Suprapubic skin (tissue), 4 donors: ENCODE measurements at regions not wholly inside any gene's neighbourhood (a gene's known extent, or its start where the extent isn't known, plus 50 kb on each side); places are given as distances from the start of the nearest gene placed in this dataset.

Experiments used
- DNase-seq, 2 donors: peaks; one replicate each; pipeline ENCODE4 v3.0.0-alpha.2; 2019; ENCODE audit warnings: low spot score in 2 of 2
- H3K27ac ChIP-seq: fragments of 200-600 bp; sonication (generic); one replicate; pipeline ENCODE4 v1.5.1; 2019
- H3K27me3 ChIP-seq: fragments of 200-600 bp; sonication (generic); one replicate; pipeline ENCODE4 v1.5.1; 2019
- H3K36me3 ChIP-seq: fragments of 200-600 bp; sonication (generic); one replicate; pipeline ENCODE4 v1.5.1; 2019
- H3K4me1 ChIP-seq: fragments of 200-600 bp; sonication (generic); one replicate; pipeline ENCODE4 v1.5.1; 2019
- H3K4me3 ChIP-seq: fragments of 200-600 bp; sonication (generic); one replicate; pipeline ENCODE4 v1.5.1; 2019; ENCODE audit warnings: mild to moderate bottlenecking
- H3K9me3 ChIP-seq: fragments of 200-600 bp; sonication (generic); one replicate; pipeline ENCODE4 v1.5.1; 2019
- EP300 ChIP-seq: sonication (generic); formaldehyde crosslinking; IDR thresholded peaks from one replicate; pipeline ENCODE4 v1.6.1; 2017; ENCODE audit warnings: antibody characterized with exemption
- POLR2A ChIP-seq, 2 donors: fragments of 450-650 bp; IDR thresholded peaks; one replicate each; pipeline ENCODE4 v1.6.1; 2017; ENCODE audit warnings: antibody characterized with exemption in 2 of 2, mild to moderate bottlenecking in 2 of 2, moderate library complexity in 2 of 2
- POLR2AphosphoS5 ChIP-seq, 3 donors: sonication (generic); formaldehyde crosslinking; IDR thresholded peaks; one replicate each; pipeline ENCODE4 v1.6.1; 2017; ENCODE audit warnings: antibody characterized with exemption in 3 of 3
- WGBS: methylation state at CpG from one replicate; pipeline ENCODE4 v1.1.5; 2018; 5-methylcytosine and 5-hydroxymethylcytosine counted together
- TF ChIP-seq, protein P1 (sequence below), 2 donors: fragments of 200-600 bp in 1 of 2; fragments of 450-650 bp in 1 of 2; sonication (generic) in 1 of 2; IDR thresholded peaks; one replicate each; pipeline ENCODE4 v1.5.1; 2016 to 2019; ENCODE audit warnings: antibody characterized with exemption in 2 of 2, mild to moderate bottlenecking in 1 of 2, moderate library complexity in 1 of 2

DNA sequence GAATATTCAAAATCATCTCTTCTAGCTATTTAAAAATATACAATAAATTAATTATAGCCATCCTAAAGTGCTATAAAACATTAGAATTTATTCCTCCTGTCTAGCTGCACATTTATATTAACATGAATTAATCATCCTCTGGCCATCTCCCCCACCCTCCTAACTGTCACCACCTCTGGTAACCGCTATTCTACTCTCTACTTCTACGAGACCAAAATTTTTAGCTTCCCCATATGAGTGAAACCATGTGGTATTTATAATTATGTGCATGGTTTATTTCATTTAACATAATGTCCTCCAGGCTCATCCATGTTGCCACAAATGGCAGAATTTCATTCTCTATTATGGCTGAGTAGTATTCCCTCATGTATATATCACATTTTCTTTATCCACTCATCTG, 265.2 kb downstream of the COG6 start:
- Histone ChIP-seq H3K4me3 (no peak overlapping the region), H3K27me3 (no peaks in the 10 kb centered on the region), H3K36me3 (no peaks in the 10 kb centered on the region), H3K27ac (no peak overlapping the region), H3K9me3 (peaks cover 15% of the 10 kb centered on the region), H3K4me1 (no peaks in the 10 kb centered on the region)
- DNase-seq = no peak
- 74% methylated on average over 2 of the region's 2 CpGs for WGBS
- TF ChIP-seq POLR2AphosphoS5 (IDR thresholded peaks at IDR 0.05) (no peak), POLR2A (IDR thresholded peaks at IDR 0.05) (no peak), EP300 (no peak)
- TF ChIP-seq, protein P1, sequence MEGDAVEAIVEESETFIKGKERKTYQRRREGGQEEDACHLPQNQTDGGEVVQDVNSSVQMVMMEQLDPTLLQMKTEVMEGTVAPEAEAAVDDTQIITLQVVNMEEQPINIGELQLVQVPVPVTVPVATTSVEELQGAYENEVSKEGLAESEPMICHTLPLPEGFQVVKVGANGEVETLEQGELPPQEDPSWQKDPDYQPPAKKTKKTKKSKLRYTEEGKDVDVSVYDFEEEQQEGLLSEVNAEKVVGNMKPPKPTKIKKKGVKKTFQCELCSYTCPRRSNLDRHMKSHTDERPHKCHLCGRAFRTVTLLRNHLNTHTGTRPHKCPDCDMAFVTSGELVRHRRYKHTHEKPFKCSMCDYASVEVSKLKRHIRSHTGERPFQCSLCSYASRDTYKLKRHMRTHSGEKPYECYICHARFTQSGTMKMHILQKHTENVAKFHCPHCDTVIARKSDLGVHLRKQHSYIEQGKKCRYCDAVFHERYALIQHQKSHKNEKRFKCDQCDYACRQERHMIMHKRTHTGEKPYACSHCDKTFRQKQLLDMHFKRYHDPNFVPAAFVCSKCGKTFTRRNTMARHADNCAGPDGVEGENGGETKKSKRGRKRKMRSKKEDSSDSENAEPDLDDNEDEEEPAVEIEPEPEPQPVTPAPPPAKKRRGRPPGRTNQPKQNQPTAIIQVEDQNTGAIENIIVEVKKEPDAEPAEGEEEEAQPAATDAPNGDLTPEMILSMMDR (IDR thresholded peaks at IDR 0.05) = no peak

DNA sequence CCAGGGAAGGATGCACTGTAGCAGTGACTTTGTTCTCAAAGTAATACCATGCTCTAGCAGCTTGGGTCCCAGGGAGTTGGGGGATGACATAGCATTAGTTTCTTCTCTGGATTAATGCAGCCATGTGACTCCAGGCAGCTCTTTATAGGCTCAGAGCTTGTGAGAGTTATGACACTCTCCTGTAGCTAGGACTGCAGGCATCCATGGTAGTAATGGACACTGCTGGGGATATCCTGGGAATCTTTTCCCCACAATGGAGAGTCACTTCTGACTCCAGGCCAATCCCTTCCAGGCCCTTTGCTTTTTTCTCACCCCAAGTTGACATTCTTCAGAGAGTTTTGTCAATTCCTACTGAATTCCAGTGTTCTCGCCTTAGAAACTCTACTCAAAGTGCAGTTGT, 270.9 kb downstream of the COG6 start:
- H3K27me3 ChIP-seq = no peaks in the 10 kb centered on the region
- TF ChIP-seq EP300 (no peak), POLR2A (IDR thresholded peaks at IDR 0.05) (no peak), POLR2AphosphoS5 (IDR thresholded peaks at IDR 0.05) (no peak)
- TF ChIP-seq, protein P1 (IDR thresholded peaks at IDR 0.05) = no peak
- DNase-seq = no peak
- H3K4me1 ChIP-seq = no peaks in the 10 kb centered on the region
- 94% methylated on average over 1 of the region's 1 CpG for WGBS
- peaks cover 18% of the 10 kb centered on the region for H3K9me3 ChIP-seq
- no peak overlapping the region for H3K27ac ChIP-seq
- H3K4me3 ChIP-seq = no peak overlapping the region
- H3K36me3 ChIP-seq = no peaks in the 10 kb centered on the region

DNA sequence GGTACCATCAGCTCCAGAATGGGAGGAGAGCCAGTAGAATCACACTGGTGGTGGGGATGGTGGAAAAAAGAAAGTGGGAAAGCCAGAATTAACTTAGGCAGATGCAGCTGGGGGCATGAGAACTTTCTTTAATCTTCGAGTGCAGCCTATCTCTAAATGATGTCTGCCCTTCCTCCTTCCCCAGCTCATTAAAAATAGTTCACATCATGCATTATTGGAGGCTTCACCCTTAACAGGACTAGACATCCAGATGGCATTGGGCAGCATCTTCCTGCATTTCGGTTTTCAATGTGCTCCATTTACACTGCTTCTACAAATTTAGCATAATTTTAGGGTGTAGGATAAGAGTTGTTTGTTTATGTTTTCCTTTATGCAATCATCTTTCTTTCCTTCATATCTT, 272.8 kb downstream of the COG6 start:
- Histone ChIP-seq H3K4me1 (no peaks in the 10 kb centered on the region), H3K9me3 (peaks cover 10% of the 10 kb centered on the region), H3K36me3 (no peaks in the 10 kb centered on the region), H3K27ac (no peak overlapping the region), H3K4me3 (no peak overlapping the region), H3K27me3 (no peaks in the 10 kb centered on the region)
- WGBS = 76% methylated on average over 2 of the region's 2 CpGs
- no peak for DNase-seq
- TF ChIP-seq POLR2AphosphoS5 (IDR thresholded peaks at IDR 0.05) = no peak
- no peak for TF ChIP-seq POLR2A (IDR thresholded peaks at IDR 0.05)
- TF ChIP-seq EP300 = no peak
- TF ChIP-seq, protein P1 (IDR thresholded peaks at IDR 0.05) = no peak

DNA sequence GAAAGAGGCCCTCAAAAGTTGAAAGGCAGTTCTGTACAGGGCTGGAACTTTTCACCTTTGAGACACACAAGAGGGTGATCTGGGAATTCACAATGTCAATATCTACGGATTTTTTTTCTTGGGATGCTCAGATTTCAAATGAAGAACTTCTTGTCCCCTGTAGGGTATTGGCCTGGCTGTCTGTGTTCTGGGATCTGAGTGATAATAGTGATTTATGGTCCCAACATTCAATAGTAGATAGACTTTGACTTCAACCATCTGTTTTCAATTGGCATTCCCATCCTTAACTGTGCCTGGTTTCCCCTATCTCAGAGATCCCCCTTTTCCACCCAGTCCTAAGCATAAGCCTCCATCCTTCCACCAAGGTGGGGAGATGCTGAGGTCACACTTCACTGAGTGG, 274.1 kb downstream of the COG6 start:
- 67% methylated on average over 1 of the region's 1 CpG for WGBS
- Histone ChIP-seq H3K4me3 (no peak overlapping the region), H3K9me3 (peaks cover 10% of the 10 kb centered on the region), H3K27ac (no peak overlapping the region), H3K36me3 (no peaks in the 10 kb centered on the region), H3K27me3 (no peaks in the 10 kb centered on the region), H3K4me1 (no peaks in the 10 kb centered on the region)
- no peak for TF ChIP-seq POLR2AphosphoS5 (IDR thresholded peaks at IDR 0.05)
- TF ChIP-seq POLR2A (IDR thresholded peaks at IDR 0.05) = no peak
- TF ChIP-seq EP300 = no peak
- TF ChIP-seq, protein P1 (IDR thresholded peaks at IDR 0.05) = no peak
- DNase-seq = no peak

DNA sequence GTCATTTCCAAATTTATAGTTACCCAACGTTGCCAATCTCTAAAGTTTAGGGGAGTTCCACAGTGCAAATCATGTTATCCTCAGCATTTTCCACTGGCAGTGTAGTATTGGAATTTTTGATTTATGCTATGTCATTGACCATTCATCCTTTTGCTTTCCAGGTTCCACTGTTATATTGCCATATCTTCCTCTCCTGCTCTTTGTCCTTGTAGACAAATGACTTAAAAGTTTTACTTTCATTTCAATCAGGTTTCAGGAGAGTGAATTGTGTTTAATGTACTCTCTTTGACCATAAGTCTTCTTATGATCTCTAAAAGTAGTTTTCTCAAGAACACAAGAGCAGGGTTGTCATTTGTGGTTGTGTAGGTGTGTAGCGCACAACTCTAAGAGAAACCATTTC, 274.6 kb downstream of the COG6 start:
- H3K4me3 ChIP-seq = no peak overlapping the region
- H3K36me3 ChIP-seq = no peaks in the 10 kb centered on the region
- H3K27ac ChIP-seq = no peak overlapping the region
- no peak for DNase-seq
- TF ChIP-seq EP300 = no peak
- TF ChIP-seq, protein P1 (IDR thresholded peaks at IDR 0.05) = no peak
- TF ChIP-seq POLR2A (IDR thresholded peaks at IDR 0.05) = no peak
- TF ChIP-seq POLR2AphosphoS5 (IDR thresholded peaks at IDR 0.05) = no peak
- WGBS = 54% methylated on average over 2 of the region's 2 CpGs
- H3K27me3 ChIP-seq = no peaks in the 10 kb centered on the region
- no peaks in the 10 kb centered on the region for H3K4me1 ChIP-seq
- peaks cover 8% of the 10 kb centered on the region for H3K9me3 ChIP-seq
